GM21381 (cell line): ENCODE measurements at regions not wholly inside any gene's neighbourhood (a gene's known extent, or its start where the extent isn't known, plus 50 kb on each side); places are given as distances from the start of the nearest gene placed in this dataset.
"Not testable (repeated sequence)": the region's sequence is repeated elsewhere in the genome, so short reads cannot be mapped to it uniquely, and the experiment has no call there.

Source experiments
- ATAC-seq: cut with Tn5 transposase; IDR thresholded peaks from one replicate; pipeline ENCODE4 v1.9.1; 2021; ENCODE audit warnings: mild to moderate bottlenecking, moderate library complexity; ENCODE audit not compliant: unreplicated experiment

DNA sequence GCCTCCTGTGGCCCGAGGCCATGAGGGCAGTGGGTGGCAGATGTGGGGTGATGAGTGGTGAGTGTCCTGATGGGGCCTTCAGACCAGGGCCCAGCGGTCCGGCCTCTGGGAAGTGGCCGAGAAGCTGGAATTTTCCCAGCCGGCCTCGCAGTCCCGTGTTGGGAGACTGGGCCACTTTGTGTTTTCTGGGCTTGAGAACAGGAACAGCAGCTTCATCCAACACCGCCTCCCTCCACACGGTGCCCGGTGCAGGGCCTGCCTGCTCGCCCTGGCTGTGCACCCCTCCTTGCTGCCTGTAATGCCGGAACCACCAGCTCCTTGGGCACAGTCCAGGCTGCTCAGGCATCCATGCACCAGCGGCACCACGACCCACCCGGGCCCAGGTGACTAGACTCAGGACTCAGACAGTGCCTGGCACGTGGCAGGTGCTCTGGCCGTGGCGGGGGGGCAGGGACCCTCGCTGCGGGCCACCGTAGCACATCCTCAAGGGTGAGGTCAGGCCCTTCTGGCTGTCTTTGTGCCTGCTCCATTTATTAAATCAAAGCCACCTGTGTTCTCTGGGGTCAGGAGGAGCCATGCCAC lies 194.7 kb downstream of the BANP start:
- ATAC-seq: not testable (repeated sequence)

DNA sequence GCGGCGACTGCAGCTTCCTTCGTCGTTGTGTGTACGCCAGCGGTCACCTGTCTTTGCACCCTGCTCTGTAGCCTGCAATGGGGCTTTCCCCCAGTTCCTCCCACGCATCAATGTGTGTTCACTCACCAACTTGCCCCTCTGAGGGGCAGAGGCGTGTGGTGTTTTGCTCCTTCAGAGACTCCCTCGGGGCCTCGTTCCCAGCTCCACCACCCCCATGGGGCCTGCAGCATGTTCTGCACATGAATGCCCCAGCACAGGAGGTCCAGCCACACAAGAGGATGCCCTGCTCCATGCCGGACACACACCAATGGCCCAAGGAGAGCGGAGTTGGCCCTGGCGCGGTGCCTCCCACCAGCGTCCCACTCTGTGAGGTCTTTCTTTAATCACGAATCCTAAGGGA lies 196.8 kb downstream of the BANP start:
- ATAC-seq: not testable (repeated sequence)

DNA sequence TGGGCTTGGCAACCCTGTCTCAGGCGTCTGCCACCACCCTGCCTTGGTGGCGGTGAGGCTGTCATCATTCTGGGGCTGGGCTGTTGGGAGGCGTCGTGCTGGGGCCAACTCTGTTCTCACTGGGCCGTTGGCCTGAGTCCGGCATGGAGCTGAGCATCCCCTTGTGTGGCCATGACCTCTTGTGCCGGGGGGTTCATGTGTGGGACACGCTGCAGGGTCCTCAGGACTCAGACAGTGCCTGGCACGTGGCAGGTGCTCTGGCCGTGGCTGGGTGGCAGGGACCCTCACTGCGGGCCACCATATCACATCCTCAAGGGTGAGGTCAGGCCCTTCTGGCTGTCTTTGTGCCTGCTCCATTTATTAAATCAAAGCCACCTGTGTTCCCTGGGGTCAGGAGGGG lies 197.4 kb downstream of the BANP start:
- ATAC-seq: not testable (repeated sequence)

DNA sequence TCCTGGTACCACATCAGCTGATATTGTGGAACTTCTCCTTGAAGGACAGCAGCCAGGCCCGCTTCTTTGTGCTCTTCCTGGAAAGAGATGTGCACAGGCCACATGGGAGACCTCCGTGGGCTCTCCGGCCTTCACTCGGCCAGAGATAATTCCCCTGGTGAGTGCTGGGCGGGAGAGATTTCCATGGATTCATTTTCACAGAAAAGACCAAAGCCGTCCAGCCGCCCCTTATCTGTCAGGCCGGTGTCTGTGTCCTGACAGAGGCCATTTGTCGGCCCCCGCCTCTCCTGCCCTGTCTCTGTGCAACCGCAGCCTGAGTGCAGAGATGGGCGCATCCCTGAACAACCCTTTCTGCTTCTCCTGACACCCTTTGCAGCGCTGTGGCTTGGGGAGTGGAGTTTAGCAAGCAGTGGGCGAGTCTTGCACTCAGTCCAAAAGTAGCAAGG lies 197.9 kb downstream of the BANP start:
- not testable (repeated sequence) for ATAC-seq

DNA sequence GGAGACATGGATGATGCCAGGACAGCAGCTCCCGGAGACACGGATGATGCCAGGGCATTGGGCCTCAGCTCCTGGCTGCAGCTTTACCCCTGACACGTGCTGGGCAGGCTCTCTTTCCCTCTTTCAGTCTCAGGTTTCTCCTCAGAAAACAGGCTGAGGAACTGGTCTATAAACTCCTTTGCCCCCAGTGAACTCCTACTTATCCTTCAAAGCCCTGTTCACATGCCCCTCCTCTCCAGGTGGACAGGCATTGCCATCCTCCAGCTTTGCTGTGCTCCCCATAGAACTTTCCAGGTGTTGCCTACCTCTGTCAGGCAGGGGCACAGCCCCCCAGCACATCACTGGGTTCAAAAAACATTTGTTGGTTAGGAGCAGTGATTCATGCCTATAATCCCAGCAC lies 198.4 kb downstream of the BANP start:
- not testable (repeated sequence) for ATAC-seq

DNA sequence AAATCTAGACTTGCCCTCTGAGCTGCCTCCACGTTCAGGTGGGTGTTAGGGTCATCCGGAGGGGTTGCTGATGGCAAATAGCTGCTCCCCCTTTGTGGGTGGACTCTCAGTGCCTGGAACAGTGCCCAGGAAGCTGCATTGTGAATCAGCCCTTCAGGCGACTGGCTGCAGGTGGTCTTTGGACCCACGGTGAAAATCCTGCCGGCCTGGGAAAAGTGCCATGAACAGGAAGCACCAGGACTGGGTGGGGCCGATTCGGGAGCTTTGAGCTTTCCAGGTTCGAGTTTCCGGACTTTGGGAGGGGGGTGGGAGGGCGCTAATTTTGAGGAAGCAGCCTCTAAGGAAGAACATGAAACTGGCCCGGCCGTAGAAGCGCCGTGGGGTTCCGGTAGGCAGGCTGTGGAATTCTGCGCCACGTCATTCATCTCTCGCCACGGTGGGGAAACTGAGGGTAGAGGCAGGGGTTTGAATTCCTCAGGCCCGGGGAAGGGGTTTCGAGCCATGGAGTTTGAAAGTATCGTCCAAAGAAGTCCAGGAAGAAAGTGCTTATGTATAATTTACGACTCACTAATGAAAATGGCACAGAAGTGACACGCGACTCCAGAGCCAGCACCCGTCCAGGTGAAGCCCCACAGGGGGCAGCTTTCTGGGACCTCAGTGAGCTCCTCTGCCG lies 199.4 kb downstream of the BANP start:
- ATAC-seq: not testable (repeated sequence)

DNA sequence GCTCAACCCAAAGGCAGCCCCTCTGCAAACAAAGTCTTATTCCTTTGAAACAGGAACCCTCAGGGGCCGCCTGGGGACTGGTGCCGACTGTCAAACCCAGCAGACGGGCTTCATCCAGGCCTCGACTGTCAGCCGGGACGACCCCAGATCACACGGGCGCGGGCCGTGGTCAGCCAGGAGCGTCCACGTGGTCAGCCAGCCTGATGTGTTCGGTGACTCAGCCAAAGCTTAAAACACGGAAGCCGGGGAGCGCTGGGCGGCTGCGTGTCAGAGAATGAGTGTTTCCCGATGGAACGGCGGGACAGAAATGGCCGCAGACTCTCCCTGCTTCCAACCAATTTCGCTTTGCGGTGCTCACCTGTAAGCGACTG lies 199.9 kb downstream of the BANP start:
- ATAC-seq: not testable (repeated sequence)

DNA sequence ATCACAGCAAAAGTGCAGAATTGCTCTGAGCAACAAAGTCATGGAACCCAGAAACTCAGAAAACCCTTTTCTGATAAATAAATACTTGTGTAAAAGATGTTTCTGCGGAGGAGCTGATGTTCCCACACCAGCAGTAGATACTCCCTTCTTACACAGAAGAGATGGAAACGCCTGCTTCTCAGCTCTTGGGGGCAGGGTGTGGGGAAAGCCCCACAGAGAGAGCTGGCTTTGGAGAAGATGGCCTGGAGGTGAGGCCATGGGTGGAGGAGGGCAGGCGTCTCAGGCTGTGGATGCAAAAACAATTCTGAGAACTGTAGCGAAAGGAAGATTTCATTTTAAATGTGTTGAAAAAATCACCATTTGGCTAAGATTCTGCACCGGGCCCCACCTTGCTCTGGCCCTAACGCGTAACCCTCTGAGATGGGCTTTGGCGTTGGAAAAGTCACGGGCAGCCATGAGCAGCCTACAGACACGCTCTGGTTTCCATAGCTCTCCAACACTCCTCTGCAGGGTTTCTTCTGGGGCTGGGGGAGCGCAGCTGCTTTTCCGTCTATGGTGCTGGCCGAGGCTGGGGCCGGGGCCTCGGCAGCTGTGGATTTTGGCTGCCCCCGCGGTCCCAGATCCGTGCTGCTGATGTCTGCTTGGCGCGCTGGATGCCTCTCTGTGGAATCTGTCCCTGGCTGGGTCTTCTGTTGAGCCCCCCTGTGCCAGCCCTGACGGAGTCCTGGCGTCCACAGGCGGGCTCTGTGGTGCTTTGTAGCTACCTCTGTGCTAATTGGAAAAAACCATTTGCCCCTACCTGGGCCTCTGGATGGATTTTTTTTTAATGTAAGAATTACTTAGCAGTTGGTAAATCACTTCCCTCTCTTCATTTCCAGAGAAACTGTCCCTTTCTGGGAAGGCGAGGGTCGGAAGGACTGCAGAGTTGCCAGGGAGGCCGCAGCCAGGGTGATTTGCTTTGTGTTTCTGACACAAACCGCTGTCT lies 200.9 kb downstream of the BANP start:
- not testable (repeated sequence) for ATAC-seq

DNA sequence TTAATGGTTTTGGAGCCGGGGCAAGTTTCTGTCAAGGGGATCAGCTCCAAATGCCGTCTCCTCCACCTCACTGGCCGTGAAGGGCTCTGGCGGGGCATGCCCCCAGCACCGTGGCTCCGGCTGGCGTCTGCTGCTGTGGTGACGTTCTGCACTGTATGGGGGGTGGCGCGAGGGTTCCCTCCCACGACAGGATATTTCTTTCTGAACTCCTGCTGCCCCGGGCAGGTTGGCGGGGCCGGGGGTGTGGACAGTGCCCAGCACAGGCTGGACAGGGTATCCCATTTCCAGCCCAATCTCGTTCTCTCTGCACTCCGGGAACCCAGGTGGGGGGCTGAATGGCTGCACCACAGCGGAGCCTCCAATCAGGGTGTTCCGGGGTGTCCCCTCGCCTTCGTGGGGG lies 201.6 kb downstream of the BANP start:
- ATAC-seq: not testable (repeated sequence)

DNA sequence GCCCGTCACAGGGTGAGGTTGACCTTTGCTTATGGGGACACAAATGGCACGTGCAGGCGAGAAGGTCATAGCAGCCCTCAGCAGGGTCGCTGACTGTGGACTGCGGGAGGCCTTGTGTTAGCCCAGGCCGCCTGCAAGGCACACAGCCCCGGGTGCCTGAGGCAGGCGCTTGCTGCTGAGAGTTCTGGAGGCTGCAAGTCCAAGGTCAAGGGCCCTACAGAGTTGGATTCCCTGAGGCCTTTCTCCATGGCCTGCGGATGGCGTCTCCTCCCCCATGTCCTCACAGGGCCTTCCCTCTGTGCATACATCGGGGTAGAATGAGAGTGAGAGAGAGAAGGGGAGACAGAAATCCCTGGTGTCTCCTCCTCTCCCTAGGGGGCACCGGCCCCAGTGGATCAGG lies 202.3 kb downstream of the BANP start:
- ATAC-seq: not testable (repeated sequence)

DNA sequence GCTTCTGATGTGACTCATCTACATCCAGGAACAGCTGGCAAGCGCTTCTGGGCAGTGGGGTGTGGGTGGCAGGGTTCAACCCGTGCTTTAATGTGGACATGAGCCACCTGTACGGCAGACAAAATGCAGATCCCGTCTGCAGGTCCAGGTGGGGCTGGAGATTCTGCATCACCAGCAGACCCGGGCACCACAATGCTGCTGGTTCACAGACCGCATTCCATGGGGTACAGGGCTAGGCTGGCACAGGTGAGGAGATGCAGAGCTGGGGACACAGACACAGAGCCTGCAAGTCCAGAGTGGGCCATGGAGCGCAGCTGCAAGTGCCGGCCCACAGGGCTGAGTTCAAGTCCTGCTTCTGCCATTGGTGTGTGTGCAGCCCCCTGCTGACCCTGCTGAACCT lies 203.7 kb downstream of the BANP start:
- ATAC-seq: not testable (repeated sequence)

DNA sequence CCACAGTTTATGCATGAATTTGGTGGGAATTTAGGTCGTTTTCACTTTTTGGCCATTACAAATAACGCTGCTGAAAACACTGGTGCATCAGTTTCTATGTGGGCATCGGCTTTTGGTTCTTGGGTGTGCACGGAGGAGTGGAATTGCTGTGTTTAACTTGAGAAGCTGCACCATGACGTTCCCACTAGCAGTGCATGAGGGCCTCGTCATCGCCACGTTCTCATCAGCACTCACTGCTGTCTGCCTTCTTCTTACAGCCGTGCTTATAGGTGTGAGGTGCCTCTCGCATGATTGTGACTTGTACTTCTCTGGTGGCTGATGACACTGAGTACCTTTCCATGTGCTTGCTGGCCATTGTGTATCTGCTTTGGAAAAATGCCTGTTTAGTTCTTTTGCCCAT lies 204.4 kb downstream of the BANP start:
- ATAC-seq: not testable (repeated sequence)

DNA sequence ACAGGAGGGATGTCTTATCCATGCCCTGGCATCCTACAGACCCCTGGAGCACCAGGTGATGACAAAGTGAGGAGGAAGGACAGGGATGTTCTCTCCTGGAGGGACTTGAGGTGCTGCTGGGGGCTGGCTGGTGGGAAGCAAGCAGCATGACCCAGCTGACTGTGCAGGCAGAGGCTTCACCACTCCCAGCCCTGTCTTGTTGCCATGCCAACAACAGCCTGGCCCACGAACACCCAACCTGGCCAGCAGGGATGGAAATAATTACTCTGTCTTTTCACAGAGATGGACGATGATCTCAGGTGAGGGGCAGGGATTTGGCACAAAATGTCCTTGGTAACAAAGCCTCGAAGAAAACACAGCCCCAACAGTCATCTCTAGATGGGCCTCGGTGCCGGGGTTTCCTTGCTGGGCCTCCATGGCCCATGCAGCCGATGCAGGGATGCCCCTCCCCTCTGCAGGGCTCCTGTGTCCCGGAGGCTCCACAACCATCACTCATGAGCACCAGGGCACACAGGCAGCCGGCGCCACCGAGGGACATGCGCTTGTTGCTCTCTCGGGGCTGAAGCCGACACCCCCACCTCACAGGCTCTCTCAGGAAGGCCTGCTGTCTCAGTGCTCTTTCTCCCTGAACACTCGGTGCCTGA lies 205.5 kb downstream of the BANP start:
- ATAC-seq: not testable (repeated sequence)

DNA sequence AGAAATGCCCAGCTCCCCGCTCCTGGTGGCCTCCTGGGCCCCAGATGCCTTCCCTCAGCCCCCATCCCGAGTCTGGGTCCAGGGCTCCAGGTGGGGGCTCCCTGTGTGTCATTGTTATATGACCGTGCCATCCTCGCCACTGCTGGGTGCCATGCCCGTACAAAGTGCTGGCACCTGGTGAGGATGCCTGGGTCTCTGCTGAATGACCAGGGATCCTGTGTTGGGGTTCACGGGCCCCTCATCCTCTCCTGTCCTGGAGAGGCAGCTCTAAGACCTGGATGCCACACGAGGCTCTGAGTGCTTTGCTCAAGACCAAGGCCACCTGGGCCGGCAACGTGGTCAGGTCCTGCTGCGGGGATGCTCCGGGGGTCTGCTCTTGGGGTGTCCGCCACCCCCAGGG lies 206.5 kb downstream of the BANP start:
- ATAC-seq: not testable (repeated sequence)

DNA sequence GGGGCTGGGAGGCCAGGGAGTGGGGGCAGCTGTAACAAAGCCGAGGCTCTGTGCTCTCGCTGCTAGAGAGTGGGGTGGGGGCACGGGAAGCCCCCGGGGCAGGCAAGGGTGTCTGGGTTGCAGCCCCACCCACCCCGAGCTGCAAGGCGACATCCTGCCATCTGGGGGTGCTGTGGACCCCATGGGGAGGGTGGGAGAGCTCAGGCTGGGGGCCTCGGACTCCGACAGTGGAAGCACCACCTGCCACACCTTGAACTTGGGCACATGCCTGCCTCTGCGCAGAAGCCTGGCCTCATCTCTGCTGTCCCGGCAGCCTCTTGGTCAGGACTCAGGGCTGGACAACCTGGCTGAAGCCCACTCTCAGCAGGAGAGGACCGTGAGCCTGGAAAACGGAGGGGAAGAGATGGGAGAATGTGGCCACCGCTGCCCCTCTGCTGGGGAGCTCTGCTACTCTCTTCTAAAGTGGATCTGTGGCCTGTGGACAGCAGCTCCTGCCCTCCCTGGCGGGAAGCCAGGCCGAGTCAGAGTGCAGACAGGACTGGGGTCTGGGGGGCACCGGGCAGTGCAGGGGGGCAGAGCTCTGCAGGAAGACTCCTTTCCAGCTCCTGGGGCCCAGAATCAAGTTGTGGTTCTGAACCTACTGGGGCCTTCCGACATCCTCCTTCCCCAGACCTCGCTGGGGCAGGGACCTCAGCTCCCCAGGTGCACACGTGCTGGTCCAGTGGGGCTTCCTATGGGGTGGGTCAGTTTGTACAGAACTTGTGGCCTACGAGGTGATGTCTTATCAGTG lies 207.2 kb downstream of the BANP start:
- ATAC-seq: not testable (repeated sequence)

DNA sequence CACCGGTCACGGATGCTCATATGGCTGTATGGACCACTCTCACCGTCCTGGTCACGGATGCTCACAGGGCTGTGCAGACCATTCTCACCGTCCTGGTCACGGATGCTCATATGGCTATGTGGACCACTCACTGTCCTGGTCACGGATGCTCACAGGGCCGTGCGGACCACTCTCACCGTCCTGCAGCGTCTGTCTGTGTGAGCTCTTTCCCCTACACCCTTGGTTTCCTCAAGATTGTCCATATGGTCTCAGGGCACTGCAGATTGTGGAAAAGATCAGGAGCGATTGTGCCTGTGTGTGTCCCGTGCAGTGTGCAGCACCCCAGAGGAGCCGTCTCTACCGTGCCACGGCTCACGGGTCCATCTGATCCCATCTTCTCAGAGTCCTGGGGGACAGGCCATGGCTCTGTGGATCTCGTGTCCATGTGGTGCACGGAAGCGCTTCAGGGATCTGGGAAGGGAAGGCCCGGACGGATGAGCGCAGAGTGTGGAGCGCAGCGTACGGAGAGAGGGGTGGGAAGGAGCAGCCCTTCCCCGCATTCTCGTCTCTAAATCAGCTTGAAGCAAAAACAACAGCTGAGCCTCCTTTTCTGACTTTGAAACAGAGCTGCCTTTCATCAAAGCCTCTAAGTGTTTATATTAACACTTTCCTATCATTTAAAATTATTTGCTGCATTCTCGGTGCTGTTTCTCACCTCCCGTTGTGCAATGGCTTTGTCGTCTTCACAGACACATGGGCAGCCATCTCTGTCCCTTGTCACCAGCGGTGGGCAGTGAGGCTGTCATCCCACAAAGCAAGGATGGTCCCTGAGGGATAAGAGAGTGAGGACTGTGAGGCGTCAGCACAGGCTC lies 208.0 kb downstream of the BANP start:
- not testable (repeated sequence) for ATAC-seq

DNA sequence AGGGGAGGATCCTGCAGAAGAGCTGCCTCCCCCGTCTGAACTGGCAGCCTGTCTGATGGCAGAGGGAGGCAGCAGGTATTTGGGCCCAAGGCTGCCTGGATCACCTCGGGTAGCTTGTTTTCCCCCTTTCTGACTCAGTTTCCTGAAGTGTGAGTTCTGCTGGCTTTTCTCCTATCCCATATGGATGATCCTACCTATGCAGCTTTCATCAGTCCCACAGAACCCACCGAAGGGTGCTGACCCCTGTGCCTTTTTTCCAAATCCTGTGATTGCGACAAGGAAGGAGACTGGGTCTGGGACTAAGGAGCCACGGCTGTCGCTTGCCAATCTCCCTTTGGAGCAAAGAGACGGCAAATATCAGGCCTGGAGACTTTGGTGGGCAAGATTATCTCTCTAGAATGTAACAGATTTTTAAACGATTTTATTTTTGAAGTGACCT lies 208.7 kb downstream of the BANP start:
- ATAC-seq: not testable (repeated sequence)

DNA sequence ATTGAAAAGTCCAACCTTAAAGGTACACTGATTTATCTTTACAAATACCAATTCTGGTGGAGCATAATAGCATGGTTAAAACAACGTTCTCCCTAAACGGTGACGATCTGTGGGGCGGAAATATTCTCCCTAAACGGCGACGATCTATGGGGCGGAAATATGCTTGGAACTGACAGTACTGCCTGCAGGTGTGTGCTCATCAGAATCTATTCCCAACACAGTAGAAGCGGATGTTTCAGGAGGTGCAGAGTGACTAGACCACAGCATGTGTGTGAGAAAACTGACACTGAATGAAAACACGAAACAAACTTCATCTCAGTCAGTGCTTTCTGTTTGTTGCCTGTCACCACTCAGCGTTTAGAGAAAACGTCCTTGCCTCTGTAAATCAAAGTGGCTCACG lies 210.0 kb downstream of the BANP start:
- not testable (repeated sequence) for ATAC-seq

DNA sequence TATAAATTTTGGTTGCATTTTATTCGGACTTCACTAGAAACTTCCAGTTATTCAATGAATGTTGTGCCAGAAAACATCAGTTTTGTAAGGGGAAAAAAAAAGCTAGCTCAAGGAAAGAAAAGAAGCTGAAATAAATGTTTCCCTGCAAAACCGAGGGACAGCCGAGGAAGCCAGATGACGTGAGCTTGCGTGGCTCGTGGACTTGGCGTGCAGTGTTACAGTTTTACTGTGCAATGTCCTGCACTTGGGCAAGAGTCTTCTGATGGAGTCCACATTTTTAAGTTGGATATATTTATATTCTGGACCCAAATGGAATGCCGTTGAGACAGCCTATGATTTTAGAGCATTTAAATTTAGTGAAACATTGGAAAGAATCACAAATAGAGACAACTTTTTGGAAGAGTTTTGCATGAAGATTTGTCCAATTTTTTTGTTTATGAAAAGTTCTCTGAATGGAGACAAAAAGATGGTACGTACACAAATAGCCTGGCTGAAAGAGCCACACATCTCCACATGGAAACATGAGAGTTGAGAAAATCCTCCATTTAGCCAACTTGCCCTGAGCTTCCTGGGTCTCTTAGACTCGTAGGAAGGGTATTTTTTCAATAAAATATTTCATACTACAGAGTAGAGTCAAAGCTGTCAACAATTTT lies 210.5 kb downstream of the BANP start:
- not testable (repeated sequence) for ATAC-seq
